ENCODE measurements at regions not wholly inside any gene's neighbourhood (a gene's known extent, or its start where the extent isn't known, plus 50 kb on each side); places are given as distances from the start of the nearest gene placed in this dataset.

DNA sequence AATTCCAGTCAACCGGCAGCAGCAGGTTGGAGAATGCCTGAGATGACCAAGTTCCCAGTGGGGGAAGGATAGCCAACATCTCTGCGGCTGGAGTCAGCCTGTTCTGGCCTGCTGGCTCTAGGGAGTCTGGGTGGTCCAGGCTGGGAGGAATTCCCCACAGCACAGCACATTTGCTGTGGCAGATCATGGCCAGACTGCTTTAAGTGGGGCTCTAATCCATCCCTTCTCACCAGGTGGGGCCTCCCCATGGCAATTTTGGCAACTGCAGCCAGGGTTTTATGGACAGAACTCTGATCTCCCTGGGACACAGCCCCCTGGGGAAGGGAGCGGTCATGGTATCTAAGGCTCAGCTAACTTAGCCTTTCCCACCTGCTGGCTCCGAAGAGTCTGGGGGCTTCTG lies 226.1 kb downstream of the DTWD2 start:
- TF ChIP-seq, protein P1, sequence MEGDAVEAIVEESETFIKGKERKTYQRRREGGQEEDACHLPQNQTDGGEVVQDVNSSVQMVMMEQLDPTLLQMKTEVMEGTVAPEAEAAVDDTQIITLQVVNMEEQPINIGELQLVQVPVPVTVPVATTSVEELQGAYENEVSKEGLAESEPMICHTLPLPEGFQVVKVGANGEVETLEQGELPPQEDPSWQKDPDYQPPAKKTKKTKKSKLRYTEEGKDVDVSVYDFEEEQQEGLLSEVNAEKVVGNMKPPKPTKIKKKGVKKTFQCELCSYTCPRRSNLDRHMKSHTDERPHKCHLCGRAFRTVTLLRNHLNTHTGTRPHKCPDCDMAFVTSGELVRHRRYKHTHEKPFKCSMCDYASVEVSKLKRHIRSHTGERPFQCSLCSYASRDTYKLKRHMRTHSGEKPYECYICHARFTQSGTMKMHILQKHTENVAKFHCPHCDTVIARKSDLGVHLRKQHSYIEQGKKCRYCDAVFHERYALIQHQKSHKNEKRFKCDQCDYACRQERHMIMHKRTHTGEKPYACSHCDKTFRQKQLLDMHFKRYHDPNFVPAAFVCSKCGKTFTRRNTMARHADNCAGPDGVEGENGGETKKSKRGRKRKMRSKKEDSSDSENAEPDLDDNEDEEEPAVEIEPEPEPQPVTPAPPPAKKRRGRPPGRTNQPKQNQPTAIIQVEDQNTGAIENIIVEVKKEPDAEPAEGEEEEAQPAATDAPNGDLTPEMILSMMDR (IDR thresholded peaks at IDR 0.05; ENCODE audit: low read depth, low read length), result no peak
- no peak for TF ChIP-seq EZH2phosphoT487 (IDR thresholded peaks at IDR 0.05; ENCODE audit: low read depth)

All from OCI-LY3 (cell line).